Inflammatory macrophage treated with lipopolysaccharide for 4 hours (primary cell): ENCODE measurements at regions not wholly inside any gene's neighbourhood (a gene's known extent, or its start where the extent isn't known, plus 50 kb on each side); places are given as distances from the start of the nearest gene placed in this dataset.

ENCODE experiments used
- DNase-seq: peaks from one replicate; pipeline ENCODE4 v3.0.0-alpha.2; 2020

- DNase-seq: peak; percentile 53
Observed at GRCh38 chr16:20259541-20259940, 67.8 kb downstream of the GP2 start.

- no peak for DNase-seq
Observed at GRCh38 chr16:20257234-20257633, 70.1 kb downstream of the GP2 start.

GRCh38 chr16:20255002-20255401, 72.3 kb downstream of the GP2 start:
- DNase-seq: no peak

- DNase-seq: no peak
Observed at GRCh38 chr16:20253825-20254224, 73.5 kb downstream of the GP2 start.

GRCh38 chr16:20249211-20249610, 78.1 kb downstream of the GP2 start:
- no peak for DNase-seq

GRCh38 chr16:20247076-20247475, 80.2 kb downstream of the GP2 start:
- DNase-seq: no peak

- no peak for DNase-seq
Observed at GRCh38 chr16:20243731-20244281, 83.5 kb downstream of the GP2 start.

- peak; percentile 26 for DNase-seq
Observed at GRCh38 chr16:20242568-20243255, 84.6 kb downstream of the GP2 start.

- no peak for DNase-seq
Observed at GRCh38 chr16:20241321-20241720, 86.0 kb downstream of the GP2 start.

- DNase-seq: no peak
Observed at GRCh38 chr16:20236579-20237289, 90.6 kb downstream of the GP2 start.

GRCh38 chr16:20225228-20225733, 102.0 kb downstream of the GP2 start:
- DNase-seq: peak; percentile 8

GRCh38 chr16:20221208-20221607, 106.1 kb downstream of the GP2 start:
- DNase-seq: no peak

GRCh38 chr16:20218093-20218492, 109.2 kb downstream of the GP2 start:
- no peak for DNase-seq

GRCh38 chr16:20216591-20217217, 110.6 kb downstream of the GP2 start:
- DNase-seq: peak; percentile 39

- no peak for DNase-seq
Observed at GRCh38 chr16:20214401-20214800, 112.9 kb downstream of the GP2 start.

GRCh38 chr16:20203272-20203671, 124.0 kb downstream of the GP2 start:
- no peak for DNase-seq

GRCh38 chr16:20202747-20203146, 124.6 kb downstream of the GP2 start:
- no peak for DNase-seq

GRCh38 chr16:20192801-20193200, 119.1 kb upstream of the GPR139 start:
- no peak for DNase-seq

- no peak for DNase-seq
Observed at GRCh38 chr16:20191566-20191965, 117.9 kb upstream of the GPR139 start.

GRCh38 chr16:20181949-20182348, 108.3 kb upstream of the GPR139 start:
- DNase-seq: no peak

GRCh38 chr16:20181416-20181815, 107.7 kb upstream of the GPR139 start:
- no peak for DNase-seq

GRCh38 chr16:20178297-20178696, 104.6 kb upstream of the GPR139 start:
- DNase-seq: no peak

GRCh38 chr16:20175358-20175757, 101.7 kb upstream of the GPR139 start:
- peak; percentile 33 for DNase-seq

GRCh38 chr16:20167323-20167722, 93.6 kb upstream of the GPR139 start:
- no peak for DNase-seq
